AG04449 (cell line): ENCODE measurements at regions not wholly inside any gene's neighbourhood (a gene's known extent, or its start where the extent isn't known, plus 50 kb on each side); places are given as distances from the start of the nearest gene placed in this dataset.

Experiments
- CTCF ChIA-PET: fragments of 350-600 bp; formaldehyde crosslinking; extraction: SDS; loops from one replicate; lab custom pipeline; 2021; ENCODE audit warnings: antibody characterized with exemption; lab: Yijun Ruan, JAX
- POLR2A ChIA-PET: fragments of 400-600, 350-600 bp; formaldehyde crosslinking; extraction: SDS; loops from one replicate; lab custom pipeline; 2020; ENCODE audit warnings: antibody characterized with exemption, inconsistent platforms; lab: Yijun Ruan, JAX
- DNase-seq: peaks from one replicate; pipeline ENCODE4 v3.0.0-alpha.2; 2010; ENCODE audit warnings: low read depth, low spot score
- H3K4me3 ChIP-seq: 2 replicates; pipeline ENCODE4 v1.5.1; 2011; ENCODE audit warnings: low read depth, mild to moderate bottlenecking, control low read depth, low read length
- TF ChIP-seq, protein P1 (sequence below): IDR thresholded peaks from one replicate; pipeline ENCODE4 v1.5.1; 2011; ENCODE audit warnings: mild to moderate bottlenecking, moderate library complexity, low read length, control low read depth, inconsistent platforms; ENCODE audit not compliant: insufficient read depth; ENCODE audit errors: missing control alignments

GRCh38 chr4:64584981-64585557 is 175.8 kb upstream of the TECRL start:
- TF ChIP-seq, protein P1, sequence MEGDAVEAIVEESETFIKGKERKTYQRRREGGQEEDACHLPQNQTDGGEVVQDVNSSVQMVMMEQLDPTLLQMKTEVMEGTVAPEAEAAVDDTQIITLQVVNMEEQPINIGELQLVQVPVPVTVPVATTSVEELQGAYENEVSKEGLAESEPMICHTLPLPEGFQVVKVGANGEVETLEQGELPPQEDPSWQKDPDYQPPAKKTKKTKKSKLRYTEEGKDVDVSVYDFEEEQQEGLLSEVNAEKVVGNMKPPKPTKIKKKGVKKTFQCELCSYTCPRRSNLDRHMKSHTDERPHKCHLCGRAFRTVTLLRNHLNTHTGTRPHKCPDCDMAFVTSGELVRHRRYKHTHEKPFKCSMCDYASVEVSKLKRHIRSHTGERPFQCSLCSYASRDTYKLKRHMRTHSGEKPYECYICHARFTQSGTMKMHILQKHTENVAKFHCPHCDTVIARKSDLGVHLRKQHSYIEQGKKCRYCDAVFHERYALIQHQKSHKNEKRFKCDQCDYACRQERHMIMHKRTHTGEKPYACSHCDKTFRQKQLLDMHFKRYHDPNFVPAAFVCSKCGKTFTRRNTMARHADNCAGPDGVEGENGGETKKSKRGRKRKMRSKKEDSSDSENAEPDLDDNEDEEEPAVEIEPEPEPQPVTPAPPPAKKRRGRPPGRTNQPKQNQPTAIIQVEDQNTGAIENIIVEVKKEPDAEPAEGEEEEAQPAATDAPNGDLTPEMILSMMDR = peak; percentile 16
- DNase-seq = no peak
- no peak overlapping the region for H3K4me3 ChIP-seq
- ChIA-PET CTCF (interaction anchor here (1.0 kb wide), 1 partner anchor 36 kb away, joined by 4 read pairs; no protein-coding TSS in a partner anchor), POLR2A (no interaction called here)

- DNase-seq = no peak
- ChIA-PET POLR2A (no interaction called here), CTCF (interaction anchor here (0.7 kb wide), 1 partner anchor 9 kb away, joined by 3 read pairs; no protein-coding TSS in a partner anchor)
- no peak overlapping the region for H3K4me3 ChIP-seq
- TF ChIP-seq, protein P1 = no peak
Measured at GRCh38 chr4:64584125-64584524, 174.9 kb upstream of the TECRL start.

DNA sequence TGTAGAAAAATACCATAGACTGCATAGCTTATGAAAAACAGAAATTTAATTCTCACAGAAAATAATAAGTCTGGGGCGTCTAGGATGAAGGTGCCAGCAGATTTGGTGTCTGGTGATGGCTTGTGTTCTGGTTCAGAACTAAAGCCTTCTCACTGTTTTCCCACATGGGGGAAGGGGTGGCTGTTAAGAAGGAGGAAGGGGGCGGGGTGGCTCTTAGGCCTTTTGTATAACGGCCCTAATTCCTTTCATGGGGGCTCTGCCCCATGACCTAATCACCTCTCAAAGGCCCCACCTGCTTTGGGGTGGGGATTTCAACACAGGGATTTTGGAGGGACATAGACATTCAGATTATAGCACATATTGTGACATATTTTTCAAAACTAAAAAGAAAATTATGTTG is 173.2 kb upstream of the TECRL start:
- ChIA-PET CTCF (no interaction called here), POLR2A (no interaction called here)
- no peak overlapping the region for H3K4me3 ChIP-seq
- TF ChIP-seq, protein P1 = no peak
- no peak for DNase-seq

DNA sequence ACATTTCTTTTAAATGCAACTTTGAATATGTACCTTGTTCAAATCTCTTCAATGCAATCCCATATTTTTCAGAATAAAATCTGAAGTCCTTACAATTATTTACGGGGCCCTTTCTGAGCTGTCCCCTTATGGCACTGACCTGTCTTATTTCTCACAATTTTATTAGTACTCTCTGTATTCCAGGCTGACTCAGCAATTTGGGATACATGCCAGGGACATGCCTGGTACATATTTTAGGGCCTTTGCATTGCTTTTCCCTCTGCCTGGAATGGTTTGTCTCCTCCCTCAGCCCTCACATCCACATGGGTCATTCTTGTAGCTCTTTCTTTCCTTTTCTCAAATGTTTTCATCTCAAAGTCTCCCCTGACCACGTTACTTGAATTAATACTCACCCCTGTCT is 172.2 kb upstream of the TECRL start:
- TF ChIP-seq, protein P1 = no peak
- POLR2A ChIA-PET = no interaction called here
- no peak overlapping the region for H3K4me3 ChIP-seq
- CTCF ChIA-PET = no interaction called here
- DNase-seq = no peak

GRCh38 chr4:64564126-64564525 is 154.9 kb upstream of the TECRL start:
- POLR2A ChIA-PET = no interaction called here
- TF ChIP-seq, protein P1 = no peak
- CTCF ChIA-PET = no interaction called here

GRCh38 chr4:64559571-64559970 is 150.3 kb upstream of the TECRL start:
- H3K4me3 ChIP-seq = no peak overlapping the region
- POLR2A ChIA-PET = no interaction called here
- TF ChIP-seq, protein P1 = no peak
- CTCF ChIA-PET = no interaction called here
- DNase-seq = no peak

More at GRCh38 chr4:64564126-64564525, 154.9 kb upstream of the TECRL start:
- no peak for DNase-seq
- no peak overlapping the region for H3K4me3 ChIP-seq
